Mammary epithelial cell (primary cell): ENCODE measurements at regions not wholly inside any gene's neighbourhood (a gene's known extent, or its start where the extent isn't known, plus 50 kb on each side); places are given as distances from the start of the nearest gene placed in this dataset.

Experiments
- EZH2 ChIP-seq: IDR thresholded peaks from 2 replicates; pipeline ENCODE4 v1.6.1; 2012; ENCODE audit warnings: low read length, inconsistent platforms, borderline replicate concordance
- TF ChIP-seq, protein P1 (sequence below), 2 donors: IDR thresholded peaks in 1 of 2; conservative IDR thresholded peaks in 1 of 2; 2 replicates each; pipeline ENCODE4 v1.5.1; 2011 to 2012; ENCODE audit warnings: inconsistent platforms in 2 of 2, low read length in 2 of 2, mild to moderate bottlenecking in 2 of 2, control low read depth in 1 of 2, low read depth in 1 of 2; ENCODE audit not compliant: insufficient read depth in 1 of 2; ENCODE audit errors: extremely low read depth in 1 of 2

- TF ChIP-seq EZH2: no peak
- TF ChIP-seq, protein P1, sequence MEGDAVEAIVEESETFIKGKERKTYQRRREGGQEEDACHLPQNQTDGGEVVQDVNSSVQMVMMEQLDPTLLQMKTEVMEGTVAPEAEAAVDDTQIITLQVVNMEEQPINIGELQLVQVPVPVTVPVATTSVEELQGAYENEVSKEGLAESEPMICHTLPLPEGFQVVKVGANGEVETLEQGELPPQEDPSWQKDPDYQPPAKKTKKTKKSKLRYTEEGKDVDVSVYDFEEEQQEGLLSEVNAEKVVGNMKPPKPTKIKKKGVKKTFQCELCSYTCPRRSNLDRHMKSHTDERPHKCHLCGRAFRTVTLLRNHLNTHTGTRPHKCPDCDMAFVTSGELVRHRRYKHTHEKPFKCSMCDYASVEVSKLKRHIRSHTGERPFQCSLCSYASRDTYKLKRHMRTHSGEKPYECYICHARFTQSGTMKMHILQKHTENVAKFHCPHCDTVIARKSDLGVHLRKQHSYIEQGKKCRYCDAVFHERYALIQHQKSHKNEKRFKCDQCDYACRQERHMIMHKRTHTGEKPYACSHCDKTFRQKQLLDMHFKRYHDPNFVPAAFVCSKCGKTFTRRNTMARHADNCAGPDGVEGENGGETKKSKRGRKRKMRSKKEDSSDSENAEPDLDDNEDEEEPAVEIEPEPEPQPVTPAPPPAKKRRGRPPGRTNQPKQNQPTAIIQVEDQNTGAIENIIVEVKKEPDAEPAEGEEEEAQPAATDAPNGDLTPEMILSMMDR (conservative IDR thresholded peaks at IDR 0.05 in 1 of 2, IDR thresholded peaks at IDR 0.05 in 1 of 2; ENCODE audit: extremely low read depth in 1 of 2, insufficient read depth in 1 of 2, low read depth in 1 of 2, low read length in 2 of 2): no peak
These were observed 155.5 kb upstream of the LYZL2 start for GRCh38 chr10:30784897-30785605.
